HepG2 (cell line): ENCODE measurements at regions not wholly inside any gene's neighbourhood (a gene's known extent, or its start where the extent isn't known, plus 50 kb on each side); places are given as distances from the start of the nearest gene placed in this dataset.

Source experiments
- ATAC-seq: fragments of 200-7000 bp; cut with Tn5 transposase; 3 replicates; pipeline ENCODE4 v1.9.1; 2020; ENCODE audit warnings: mild to moderate bottlenecking, moderate library complexity
- BruUV-seq: library from RNA; stranded (reverse); fragments of 400-500 nt; replicated peaks from 2 replicates; lab custom pipeline; 2021; lab: Mats Ljungman, UMichigan
- CTCF ChIA-PET: fragments of 300-600 bp; formaldehyde crosslinking; extraction: SDS; loops from one replicate; lab custom pipeline; 2021; ENCODE audit warnings: low total read pairs, inconsistent platforms, low intra/inter-chr PET ratio; lab: Yijun Ruan, JAX
- POLR2A ChIA-PET: fragments of 350-600 bp; sonication (Branson Sonifier 250); formaldehyde crosslinking; loops from one replicate; lab custom pipeline; 2020; ENCODE audit warnings: antibody characterized with exemption, inconsistent platforms; lab: Yijun Ruan, JAX
- DNase-seq: peaks from one replicate; pipeline ENCODE4 v3.0.0-alpha.2; 2015; ENCODE audit warnings: low spot score
- FAIRE-seq: peaks from 3 replicates; lab custom pipeline; 2011; peaks lifted over from hg19 to GRCh38; lab: Jason Lieb, UNC
- H2AFZ ChIP-seq: one replicate; pipeline ENCODE4 v1.6.1; 2011; ENCODE audit warnings: low read length, inconsistent platforms
- H3K27ac ChIP-seq: fragments of 300-600 bp; 3 replicates; pipeline ENCODE4 v1.8.0; 2011; ENCODE audit warnings: mixed run types, mild to moderate bottlenecking, mixed read lengths, low read length, inconsistent platforms; ENCODE audit not compliant: insufficient read depth; ENCODE audit errors: extremely low read length
- H3K27me3 ChIP-seq, 2 experiments: fragments of 200-600 bp in 1 of 2; 2 replicates in 1 of 2; 3 replicates in 1 of 2; pipeline versions ENCODE4 v1.6.0 to v1.8.0; 2011; ENCODE audit warnings: low read length in 2 of 2, mild to moderate bottlenecking in 2 of 2, moderate library complexity in 2 of 2, inconsistent platforms in 1 of 2; ENCODE audit not compliant: insufficient read depth in 2 of 2, control insufficient read depth in 1 of 2
- H3K36me3 ChIP-seq, 2 experiments: fragments of 200-600 bp in 1 of 2; replicated peaks in 1 of 2; 2 replicates in 1 of 2; 3 replicates in 1 of 2; pipeline versions ENCODE4 v1.5.1 to v1.8.0; 2011; ENCODE audit warnings: low read length in 2 of 2, inconsistent platforms in 1 of 2; ENCODE audit not compliant: insufficient read depth in 2 of 2, control insufficient read depth in 1 of 2
- H3K4me1 ChIP-seq: 2 replicates; pipeline ENCODE4 v1.5.1; 2012; ENCODE audit warnings: low read length, inconsistent platforms; ENCODE audit not compliant: insufficient read depth
- H3K4me2 ChIP-seq: 2 replicates; pipeline ENCODE4 v1.6.0; 2011; ENCODE audit warnings: low read depth, low read length, inconsistent platforms
- H3K4me3 ChIP-seq, 3 experiments: fragments of 200-600 bp in 1 of 3; sonication (generic), shearing (Covaris generic) in 1 of 3; replicated peaks in 1 of 3; 2 replicates each; pipeline ENCODE4 v1.5.1; 2011 to 2016; ENCODE audit warnings: low read length in 3 of 3, inconsistent platforms in 2 of 3, low read depth in 2 of 3, mild to moderate bottlenecking in 2 of 3, control low read depth in 1 of 3, mixed read lengths in 1 of 3; ENCODE audit not compliant: insufficient read depth in 1 of 3
- H3K79me2 ChIP-seq: one replicate; pipeline ENCODE4 v1.6.1; 2011; ENCODE audit warnings: low read length, inconsistent platforms; ENCODE audit not compliant: insufficient read depth
- H3K9ac ChIP-seq: 2 replicates; pipeline ENCODE4 v1.6.0; 2011; ENCODE audit warnings: mild to moderate bottlenecking, low read depth, low read length, inconsistent platforms; ENCODE audit not compliant: insufficient read depth
- H3K9me3 ChIP-seq: 2 replicates; pipeline ENCODE4 v1.5.1; 2012; ENCODE audit warnings: mild to moderate bottlenecking, low read length
- H4K20me1 ChIP-seq: 2 replicates; pipeline ENCODE4 v1.6.0; 2011; ENCODE audit warnings: inconsistent platforms, mild to moderate bottlenecking, low read length, moderate library complexity; ENCODE audit not compliant: insufficient read depth
- EP300 ChIP-seq, 3 experiments: sonication (generic) in 1 of 3; formaldehyde crosslinking in 1 of 3; IDR thresholded peaks; 2 replicates each; pipeline versions ENCODE4 v1.5.1 to v1.6.1; 2011 to 2020; ENCODE audit warnings: low read depth in 2 of 3, low read length in 2 of 3, borderline replicate concordance in 1 of 3, improper control_type of control experiment in 1 of 3, mild to moderate bottlenecking in 1 of 3, missing genetic modification reagents in 1 of 3, moderate library complexity in 1 of 3
- MXD4 ChIP-seq: IDR thresholded peaks from 2 replicates; pipeline ENCODE4 v1.6.1; 2016; ENCODE audit warnings: mild to moderate bottlenecking, missing biosample characterization, missing genetic modification reagents
- NAIF1 ChIP-seq: sonication (generic); formaldehyde crosslinking; IDR thresholded peaks from 2 replicates; pipeline ENCODE4 v1.5.0; 2020; ENCODE audit warnings: mild to moderate bottlenecking, missing genetic modification reagents, borderline replicate concordance
- PCBP2 ChIP-seq: fragments of 200-400 bp; formaldehyde crosslinking; optimal IDR thresholded peaks from 2 replicates; pipeline ENCODE3; 2018; ENCODE audit warnings: low read length, low read depth; ENCODE audit not compliant: poor library complexity, severe bottlenecking
- ZNF207 ChIP-seq: fragments of 450-650 bp; IDR thresholded peaks from 2 replicates; pipeline ENCODE4 v1.6.1; 2016; ENCODE audit warnings: antibody characterized with exemption, borderline replicate concordance
- ZNF326 ChIP-seq: sonication (generic); formaldehyde crosslinking; IDR thresholded peaks from 2 replicates; pipeline ENCODE4 v1.4.0; 2020; ENCODE audit warnings: missing genetic modification reagents, borderline replicate concordance
- ZNF350 ChIP-seq: sonication (generic); formaldehyde crosslinking; IDR thresholded peaks from 2 replicates; pipeline ENCODE4 v1.4.0; 2020; ENCODE audit warnings: mild to moderate bottlenecking, low read depth, missing genetic modification reagents, borderline replicate concordance
- ZNF563 ChIP-seq: sonication (generic); formaldehyde crosslinking; IDR thresholded peaks from 2 replicates; pipeline ENCODE4 v1.8.0; 2022; ENCODE audit warnings: mild to moderate bottlenecking, moderate library complexity, missing genetic modification reagents
- WGBS: methylation state at CpG from one replicate; pipeline ENCODE4 v1.1.6; 2017; ENCODE audit warnings: low lambda C conversion rate; 5-methylcytosine and 5-hydroxymethylcytosine counted together
- in situ Hi-C: cut with HindIII; loops from 2 replicates; pipeline ENCODE4 v1.10.0; 2017; ENCODE audit warnings: low pct_unique_long_range_greater_than_20kb; ENCODE audit not compliant: extremely low pct_ligation_motif_present
- intact Hi-C: fragments of 100-400 bp; cut with micrococcal nuclease; formaldehyde crosslinking; loops from one replicate; pipeline ENCODE4 v1.10.0; 2022; ENCODE audit not compliant: unreplicated experiment
- TF ChIP-seq, protein P1 (sequence below): sonication (generic); formaldehyde crosslinking; IDR thresholded peaks from 2 replicates; pipeline ENCODE4 v1.4.0; 2020; ENCODE audit warnings: missing genetic modification reagents

DNA sequence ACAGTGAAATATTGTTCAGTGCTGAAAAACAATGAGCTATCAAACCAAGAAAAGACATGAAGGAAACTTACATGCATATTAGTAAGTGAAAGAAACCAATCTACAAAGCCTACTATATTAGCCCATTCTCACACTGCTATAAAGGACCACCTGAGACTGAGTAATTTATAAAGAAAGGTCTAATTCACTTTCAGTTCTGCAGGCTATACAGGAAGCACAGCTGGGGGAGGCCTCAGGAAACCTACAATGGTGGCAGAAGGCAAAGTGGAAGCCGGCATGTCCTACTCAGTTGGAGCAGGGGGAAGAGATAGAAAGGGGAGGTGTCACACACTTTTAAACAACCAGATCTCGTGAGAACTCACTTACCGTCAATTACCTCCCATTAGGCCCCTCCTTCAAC lies 232.1 kb downstream of the TMX3 start:
- in situ Hi-C loops: no loop called here
- Histone ChIP-seq H3K4me2 (no peak overlapping the region), H4K20me1 (no peaks in the 10 kb centered on the region), H3K4me3 (no peak overlapping the region), H3K4me1 (no peaks in the 10 kb centered on the region), H2AFZ (no peak overlapping the region), H3K9ac (no peak overlapping the region)
- ATAC-seq: no peak
- intact Hi-C loops: no loop called here
- TF ChIP-seq ZNF326 (CRISPR knock-in tag) (no peak), ZNF350 (CRISPR knock-in tag) (no peak), ZNF207 (no peak), NAIF1 (no peak), MXD4 (CRISPR knock-in tag) (no peak), PCBP2 (no peak), EP300 (IDR thresholded peaks at IDR 0.05; ENCODE audit: low read depth in 2 of 2, low read length in 2 of 2) (no peak), EP300 (CRISPR knock-in tag; IDR thresholded peaks at IDR 0.05; ENCODE audit: borderline replicate concordance) (no peak), ZNF563 (CRISPR knock-in tag) (no peak)
- TF ChIP-seq, protein P1, sequence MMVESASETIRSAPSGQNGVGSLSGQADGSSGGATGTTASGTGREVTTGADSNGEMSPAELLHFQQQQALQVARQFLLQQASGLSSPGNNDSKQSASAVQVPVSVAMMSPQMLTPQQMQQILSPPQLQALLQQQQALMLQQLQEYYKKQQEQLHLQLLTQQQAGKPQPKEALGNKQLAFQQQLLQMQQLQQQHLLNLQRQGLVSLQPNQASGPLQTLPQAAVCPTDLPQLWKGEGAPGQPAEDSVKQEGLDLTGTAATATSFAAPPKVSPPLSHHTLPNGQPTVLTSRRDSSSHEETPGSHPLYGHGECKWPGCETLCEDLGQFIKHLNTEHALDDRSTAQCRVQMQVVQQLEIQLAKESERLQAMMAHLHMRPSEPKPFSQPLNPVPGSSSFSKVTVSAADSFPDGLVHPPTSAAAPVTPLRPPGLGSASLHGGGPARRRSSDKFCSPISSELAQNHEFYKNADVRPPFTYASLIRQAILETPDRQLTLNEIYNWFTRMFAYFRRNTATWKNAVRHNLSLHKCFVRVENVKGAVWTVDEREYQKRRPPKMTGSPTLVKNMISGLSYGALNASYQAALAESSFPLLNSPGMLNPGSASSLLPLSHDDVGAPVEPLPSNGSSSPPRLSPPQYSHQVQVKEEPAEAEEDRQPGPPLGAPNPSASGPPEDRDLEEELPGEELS (CRISPR knock-in tag): no peak
- TF ChIP-seq, all 625 proteins: peak for 0
- no TSS peak for BruUV-seq
- Histone ChIP-seq H3K79me2 (no peaks in the 10 kb centered on the region), H3K27me3 (no peaks in the 10 kb centered on the region; a peak in 1 of 5 replicates), H3K9me3 (no peaks in the 10 kb centered on the region), H3K36me3 (no peaks in the 10 kb centered on the region), H3K27ac (no peak overlapping the region)
- ChIA-PET CTCF (no interaction called here), POLR2A (no interaction called here)
- no peak for FAIRE-seq
- no peak for DNase-seq
- WGBS: 16% methylated on average over 3 of the region's 3 CpGs
